ENCODE measurements at regions not wholly inside any gene's neighbourhood (a gene's known extent, or its start where the extent isn't known, plus 50 kb on each side); places are given as distances from the start of the nearest gene placed in this dataset.
"Not testable (repeated sequence)": the region's sequence is repeated elsewhere in the genome, so short reads cannot be mapped to it uniquely, and the experiment has no call there.

DNA sequence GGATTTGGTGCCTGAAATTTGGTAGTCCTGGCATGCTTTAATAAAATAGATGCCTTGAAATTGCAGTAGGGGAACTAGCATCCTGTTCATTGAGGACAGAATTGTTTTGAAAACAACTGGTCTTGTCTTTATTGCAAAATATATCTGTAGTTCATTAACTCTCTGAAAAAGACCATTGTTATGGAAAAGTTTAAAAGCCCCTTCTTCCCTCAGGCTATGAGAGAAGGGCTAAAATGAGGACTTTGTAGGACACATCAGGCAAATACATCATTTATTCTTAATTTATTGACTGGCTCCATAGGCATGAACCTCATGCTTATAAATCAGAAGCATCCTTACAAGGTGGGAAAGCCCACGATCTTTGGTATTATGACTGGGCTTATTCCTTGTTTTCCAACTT lies 221.0 kb upstream of the CBLB start:
- WGBS: 92% methylated on average over 1 of the region's 1 CpG
- intact Hi-C loops (cut with DNase I): no loop called here
- DNase-seq: no peak

GRCh38 chr3:106092792-106093191 lies 224.0 kb upstream of the CBLB start:
- ATAC-seq (no peak), DNase-seq (no peak)
- Histone ChIP-seq H3K27ac (ENCODE audit: low read length) (no peak overlapping the region), H3K4me1 (ENCODE audit: control insufficient read depth, insufficient read depth, low read length) (no peaks in the 10 kb centered on the region), H3K9me3 (ENCODE audit: control insufficient read depth, low read length) (no peaks in the 10 kb centered on the region), H3K27me3 (ENCODE audit: control insufficient read depth, insufficient read depth) (no peaks in the 10 kb centered on the region), H3K4me3 (ENCODE audit: low read length) (no peak overlapping the region)
- intact Hi-C loops (cut with DNase I): no loop called here
- WGBS: 90% methylated on average over 2 of the region's 2 CpGs

More for the DNA sequence above, 221.0 kb upstream of the CBLB start:
- Histone ChIP-seq H3K4me1 (ENCODE audit: control insufficient read depth, insufficient read depth, low read length) (no peaks in the 10 kb centered on the region), H3K9me3 (ENCODE audit: control insufficient read depth, low read length) (no peaks in the 10 kb centered on the region), H3K27ac (ENCODE audit: low read length) (no peak overlapping the region), H3K27me3 (ENCODE audit: control insufficient read depth, insufficient read depth) (no peaks in the 10 kb centered on the region), H3K4me3 (ENCODE audit: low read length) (no peak overlapping the region)
- no peak for ATAC-seq

DNA sequence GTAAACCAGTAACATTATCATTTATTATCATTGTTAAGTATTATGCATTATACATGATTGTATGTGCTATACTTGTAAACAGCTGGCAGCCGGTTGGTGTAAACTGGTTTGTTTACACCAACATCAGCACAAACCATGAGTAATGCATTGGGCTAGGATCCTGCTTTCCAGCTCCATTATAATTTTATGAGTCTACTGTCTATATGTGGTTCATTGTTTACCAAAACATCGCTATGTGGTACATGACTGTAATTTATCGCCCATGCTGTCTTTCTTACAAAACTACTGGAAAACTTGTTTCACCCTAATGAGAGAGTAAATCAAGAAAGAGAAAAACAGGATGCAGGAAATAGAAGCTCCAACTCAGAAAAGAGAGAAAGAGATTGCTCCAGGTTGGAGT lies 224.8 kb upstream of the CBLB start:
- H3K27ac ChIP-seq (ENCODE audit: low read length): no peak overlapping the region
- 97% methylated on average over 3 of the region's 3 CpGs for WGBS
- no peaks in the 10 kb centered on the region for H3K4me1 ChIP-seq (ENCODE audit: control insufficient read depth, insufficient read depth, low read length)
- no peak overlapping the region for H3K4me3 ChIP-seq (ENCODE audit: low read length)
- intact Hi-C loops (cut with DNase I): no loop called here
- ATAC-seq (no peak), DNase-seq (no peak)
- H3K9me3 ChIP-seq (ENCODE audit: control insufficient read depth, low read length): no peaks in the 10 kb centered on the region
- H3K27me3 ChIP-seq (ENCODE audit: control insufficient read depth, insufficient read depth): no peaks in the 10 kb centered on the region

- DNase-seq (no peak), ATAC-seq (no peak)
- Histone ChIP-seq H3K4me1 (ENCODE audit: control insufficient read depth, insufficient read depth, low read length) (no peaks in the 10 kb centered on the region), H3K4me3 (ENCODE audit: low read length) (no peak overlapping the region), H3K9me3 (ENCODE audit: control insufficient read depth, low read length) (no peaks in the 10 kb centered on the region), H3K27me3 (ENCODE audit: control insufficient read depth, insufficient read depth) (no peaks in the 10 kb centered on the region), H3K27ac (ENCODE audit: low read length) (no peak overlapping the region)
- intact Hi-C loops (cut with DNase I): no loop called here
- WGBS: 79% methylated on average over 4 of the region's 4 CpGs
Measured at GRCh38 chr3:106097817-106098435, 229.1 kb upstream of the CBLB start.

DNA sequence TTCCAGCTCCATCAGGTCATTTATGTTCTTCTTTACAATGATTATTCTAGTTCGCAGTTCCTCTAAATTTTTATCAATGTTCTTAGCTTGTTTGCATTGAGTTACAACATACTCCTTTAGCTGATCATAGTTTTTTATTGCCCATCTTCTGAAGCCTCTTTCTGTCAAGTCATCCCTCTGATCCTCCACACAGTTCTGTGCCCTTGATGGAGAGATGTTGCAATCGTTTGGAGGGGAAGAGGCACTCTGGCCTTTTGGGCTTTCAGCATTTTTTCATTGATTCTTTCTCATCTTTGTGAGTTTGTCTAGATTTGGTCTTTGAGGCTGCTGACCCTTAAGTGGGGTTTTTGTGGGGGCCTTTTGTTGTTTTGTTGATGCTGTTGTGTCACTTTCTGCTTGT lies 234.6 kb upstream of the CBLB start:
- H3K9me3 ChIP-seq (ENCODE audit: control insufficient read depth, low read length): no peaks in the 10 kb centered on the region
- ATAC-seq: no peak
- intact Hi-C loops (cut with DNase I): no loop called here

GRCh38 chr3:106104078-106104477 lies 235.3 kb upstream of the CBLB start:
- no peak overlapping the region for H3K27ac ChIP-seq (ENCODE audit: low read length)
- no peaks in the 10 kb centered on the region for H3K27me3 ChIP-seq (ENCODE audit: control insufficient read depth, insufficient read depth)
- H3K9me3 ChIP-seq (ENCODE audit: control insufficient read depth, low read length): no peaks in the 10 kb centered on the region
- ATAC-seq (no peak), DNase-seq (no peak)
- no peak overlapping the region for H3K4me3 ChIP-seq (ENCODE audit: low read length)
- H3K4me1 ChIP-seq (ENCODE audit: control insufficient read depth, insufficient read depth, low read length): no peaks in the 10 kb centered on the region
- intact Hi-C loops (cut with DNase I): no loop called here
- 96% methylated on average over 4 of the region's 4 CpGs for WGBS

More for the DNA sequence above, 234.6 kb upstream of the CBLB start:
- H3K27ac ChIP-seq (ENCODE audit: low read length): no peak overlapping the region
- WGBS: 75% methylated on average over 2 of the region's 2 CpGs
- no peaks in the 10 kb centered on the region for H3K4me1 ChIP-seq (ENCODE audit: control insufficient read depth, insufficient read depth, low read length)
- H3K4me3 ChIP-seq (ENCODE audit: low read length): no peak overlapping the region
- no peaks in the 10 kb centered on the region for H3K27me3 ChIP-seq (ENCODE audit: control insufficient read depth, insufficient read depth)
- no peak for DNase-seq

DNA sequence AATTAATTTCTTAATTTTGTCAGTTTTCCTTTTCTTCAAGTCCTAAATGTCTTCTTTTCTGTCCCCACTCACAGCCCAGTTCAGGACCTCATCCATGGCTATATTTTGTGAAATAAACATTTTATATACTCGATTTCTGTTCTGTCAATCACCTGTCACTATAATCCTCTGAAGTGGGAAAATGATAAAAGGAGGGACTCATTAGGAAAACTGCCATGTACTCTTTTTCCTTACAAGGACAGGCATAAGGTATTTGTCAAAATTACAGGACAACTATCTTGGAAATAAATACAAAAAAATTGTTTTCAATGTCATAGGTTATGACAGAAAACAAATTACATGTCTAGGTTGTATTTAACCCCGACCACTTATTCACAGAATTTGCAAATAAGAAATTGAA lies 240.1 kb upstream of the CBLB start:
- Histone ChIP-seq H3K27ac (ENCODE audit: low read length) (no peak overlapping the region), H3K4me1 (ENCODE audit: control insufficient read depth, insufficient read depth, low read length) (no peaks in the 10 kb centered on the region), H3K27me3 (ENCODE audit: control insufficient read depth, insufficient read depth) (no peaks in the 10 kb centered on the region), H3K9me3 (ENCODE audit: control insufficient read depth, low read length) (no peaks in the 10 kb centered on the region), H3K4me3 (ENCODE audit: low read length) (no peak overlapping the region)
- WGBS: 71% methylated on average over 2 of the region's 2 CpGs
- DNase-seq (no peak), ATAC-seq (no peak)
- intact Hi-C loops (cut with DNase I): no loop called here

GRCh38 chr3:106112561-106112960 lies 243.7 kb upstream of the CBLB start:
- DNase-seq; intact Hi-C loops (cut with DNase I); ATAC-seq; H3K4me1 ChIP-seq (ENCODE audit: control insufficient read depth, insufficient read depth, low read length); H3K27ac ChIP-seq (ENCODE audit: low read length); H3K27me3 ChIP-seq (ENCODE audit: control insufficient read depth, insufficient read depth); H3K4me3 ChIP-seq (ENCODE audit: low read length); H3K9me3 ChIP-seq (ENCODE audit: control insufficient read depth, low read length): not testable (repeated sequence)
- 98% methylated on average over 17 of the region's 26 CpGs for WGBS

DNA sequence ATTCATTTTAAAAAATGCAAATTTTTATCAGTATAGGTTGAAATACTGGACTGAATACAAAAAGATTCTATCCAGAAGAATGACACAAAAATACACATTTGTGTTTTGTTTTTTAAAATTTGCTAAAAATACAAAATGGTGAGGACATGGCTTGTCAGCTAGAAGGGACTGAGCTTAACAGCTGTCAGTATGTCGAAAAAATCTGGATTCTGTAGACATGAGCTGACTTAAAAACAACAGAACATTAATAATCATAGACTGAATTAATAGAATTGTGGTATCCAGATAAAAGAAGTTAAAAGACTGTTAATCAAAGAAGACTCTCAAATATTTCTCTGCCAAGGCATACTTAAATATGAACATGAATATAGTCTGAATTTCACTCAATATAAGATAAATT lies 244.9 kb upstream of the CBLB start:
- H3K4me3 ChIP-seq (ENCODE audit: low read length): no peak overlapping the region
- H3K27me3 ChIP-seq (ENCODE audit: control insufficient read depth, insufficient read depth): no peaks in the 10 kb centered on the region
- DNase-seq (no peak), ATAC-seq (no peak)
- H3K9me3 ChIP-seq (ENCODE audit: control insufficient read depth, low read length): no peaks in the 10 kb centered on the region
- H3K27ac ChIP-seq (ENCODE audit: low read length): no peak overlapping the region
- no peaks in the 10 kb centered on the region for H3K4me1 ChIP-seq (ENCODE audit: control insufficient read depth, insufficient read depth, low read length)
- intact Hi-C loops (cut with DNase I): no loop called here
- 77% methylated on average over 1 of the region's 1 CpG for WGBS

DNA sequence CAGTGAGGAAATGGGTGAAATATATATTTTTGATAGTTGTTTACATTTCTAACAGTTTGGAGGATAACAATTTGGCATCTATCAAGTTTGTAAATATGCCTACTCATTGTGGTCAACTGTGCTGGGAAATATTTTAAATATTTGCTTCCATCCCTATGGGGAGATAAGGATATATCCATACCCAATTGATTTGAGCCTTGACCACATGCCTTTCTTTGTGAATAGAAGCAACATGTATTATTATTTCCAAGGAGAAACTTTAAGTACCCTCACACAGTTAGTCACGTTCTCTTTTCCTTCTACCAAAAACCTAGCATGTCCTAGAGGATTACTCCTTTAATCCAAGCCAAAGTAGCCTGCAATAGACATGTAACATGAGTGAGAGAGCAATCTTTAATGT lies 245.4 kb upstream of the CBLB start:
- Histone ChIP-seq H3K27ac (ENCODE audit: low read length) (no peak overlapping the region), H3K27me3 (ENCODE audit: control insufficient read depth, insufficient read depth) (no peaks in the 10 kb centered on the region), H3K9me3 (ENCODE audit: control insufficient read depth, low read length) (no peaks in the 10 kb centered on the region), H3K4me1 (ENCODE audit: control insufficient read depth, insufficient read depth, low read length) (no peaks in the 10 kb centered on the region), H3K4me3 (ENCODE audit: low read length) (no peak overlapping the region)
- DNase-seq (no peak), ATAC-seq (no peak)
- 76% methylated on average over 1 of the region's 1 CpG for WGBS
- intact Hi-C loops (cut with DNase I): no loop called here

- intact Hi-C loops (cut with DNase I): no loop called here
- Histone ChIP-seq H3K27me3 (ENCODE audit: control insufficient read depth, insufficient read depth) (no peaks in the 10 kb centered on the region), H3K9me3 (ENCODE audit: control insufficient read depth, low read length) (no peaks in the 10 kb centered on the region), H3K4me1 (ENCODE audit: control insufficient read depth, insufficient read depth, low read length) (no peaks in the 10 kb centered on the region), H3K4me3 (ENCODE audit: low read length) (no peak overlapping the region), H3K27ac (ENCODE audit: low read length) (no peak overlapping the region)
- ATAC-seq (no peak), DNase-seq (no peak)
Measured at GRCh38 chr3:106114848-106115247, 246.0 kb upstream of the CBLB start.

DNA sequence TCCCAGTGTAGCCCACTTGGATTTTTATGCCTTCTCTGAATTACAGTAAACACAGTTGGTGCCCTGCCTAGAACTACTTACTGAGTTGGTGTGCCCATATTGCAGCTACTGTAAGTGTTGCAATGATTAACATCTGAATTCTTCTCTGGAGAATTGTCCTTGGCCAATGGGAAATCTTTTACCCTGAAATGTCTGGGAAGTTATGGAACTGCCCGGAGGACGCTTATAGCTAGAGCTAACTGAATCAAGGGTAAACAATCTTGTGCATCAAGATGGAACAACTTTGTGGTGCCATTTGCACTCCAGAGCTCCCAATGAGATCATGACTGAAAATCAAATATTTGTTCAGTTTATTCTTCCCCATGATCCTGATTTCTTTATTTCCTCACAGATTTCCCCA lies 246.7 kb upstream of the CBLB start:
- WGBS: 95% methylated on average over 2 of the region's 2 CpGs
- no peak for DNase-seq
- intact Hi-C loops (cut with DNase I): no loop called here
- H3K9me3 ChIP-seq (ENCODE audit: control insufficient read depth, low read length): no peaks in the 10 kb centered on the region
- H3K27me3 ChIP-seq (ENCODE audit: control insufficient read depth, insufficient read depth): no peaks in the 10 kb centered on the region
- no peaks in the 10 kb centered on the region for H3K4me1 ChIP-seq (ENCODE audit: control insufficient read depth, insufficient read depth, low read length)
- no peak for ATAC-seq
- H3K4me3 ChIP-seq (ENCODE audit: low read length): no peak overlapping the region
- no peak overlapping the region for H3K27ac ChIP-seq (ENCODE audit: low read length)

All from right cardiac atrium (tissue), 5 donors.